AG09319 (cell line): ENCODE measurements at regions not wholly inside any gene's neighbourhood (a gene's known extent, or its start where the extent isn't known, plus 50 kb on each side); places are given as distances from the start of the nearest gene placed in this dataset.

Experiments
- DNase-seq: peaks from one replicate; pipeline ENCODE4 v3.0.0-alpha.2; 2010; ENCODE audit warnings: low read depth; ENCODE audit errors: extremely low read depth
- CTCF ChIP-seq: IDR thresholded peaks from 2 replicates; pipeline ENCODE4 v1.5.1; 2011; ENCODE audit warnings: low read depth, mild to moderate bottlenecking, inconsistent platforms, low read length, moderate library complexity

GRCh38 chr16:64481497-64481896, 640.4 kb downstream of the CDH11 start:
- no peak for TF ChIP-seq CTCF
- DNase-seq = no peak

GRCh38 chr16:64478252-64478906, 643.5 kb downstream of the CDH11 start:
- no peak for DNase-seq
- no peak for TF ChIP-seq CTCF

GRCh38 chr16:64475627-64476351, 646.1 kb downstream of the CDH11 start:
- no peak for DNase-seq
- TF ChIP-seq CTCF = no peak

GRCh38 chr16:64470916-64471315, 650.9 kb downstream of the CDH11 start:
- DNase-seq = no peak
- no peak for TF ChIP-seq CTCF

GRCh38 chr16:64469906-64470702, 651.8 kb downstream of the CDH11 start:
- no peak for DNase-seq
- peak; percentile 48 for TF ChIP-seq CTCF

GRCh38 chr16:64469351-64469750, 652.5 kb downstream of the CDH11 start:
- no peak for DNase-seq
- no peak for TF ChIP-seq CTCF

GRCh38 chr16:64468515-64469090, 653.3 kb downstream of the CDH11 start:
- TF ChIP-seq CTCF = no peak
- no peak for DNase-seq
